ENCODE measurements at regions not wholly inside any gene's neighbourhood (a gene's known extent, or its start where the extent isn't known, plus 50 kb on each side); places are given as distances from the start of the nearest gene placed in this dataset.
A peak's percentile ranks its signal among the peaks of the same experiment; 100 is the strongest.

DNA sequence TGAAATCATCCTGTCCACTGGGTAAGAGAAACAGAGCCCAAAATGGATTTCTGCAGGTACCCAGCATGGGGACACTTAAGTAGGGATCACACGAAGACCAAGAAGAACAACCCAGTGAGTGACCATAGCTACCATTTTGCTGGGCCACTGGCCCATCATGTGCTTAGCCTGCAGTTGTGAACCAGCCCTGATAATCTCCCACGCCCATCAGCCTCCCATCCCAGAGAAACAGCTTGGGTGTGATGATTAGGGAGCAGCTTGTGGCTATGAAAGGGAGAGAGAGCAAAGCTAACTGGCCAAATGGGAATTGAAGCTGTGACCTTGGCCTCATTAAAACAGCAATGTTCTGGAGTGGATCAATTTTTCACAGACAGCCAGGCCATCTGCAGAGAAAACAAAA is 138.5 kb downstream of the SLC24A2 start:
- Mint-ChIP-seq H3K27ac (peak overlapping the region in 1 of 3 experiments; percentile 26; a peak in 2 of 7 replicates), H3K36me3 (ENCODE audit: insufficient read depth in 1 of 3, low read depth in 3 of 3) (no peaks in the 10 kb centered on the region), H3K27me3 (ENCODE audit: low read depth) (no peaks in the 10 kb centered on the region), H3K4me1 (no peaks in the 10 kb centered on the region), H3K9me3 (no peaks in the 10 kb centered on the region), H3K4me3 (no peak overlapping the region)
- H3K23ac ChIP-seq (ENCODE audit: insufficient read length, low read depth, low read length): no peak overlapping the region
- no peaks in the 10 kb centered on the region for H3K27me3 ChIP-seq (ENCODE audit: insufficient read depth, low read length)
- no peak overlapping the region for H3T11ph ChIP-seq (ENCODE audit: low read length)
- H2AK5ac ChIP-seq (ENCODE audit: insufficient read length, low read length): no peak overlapping the region
- no peaks in the 10 kb centered on the region for H3K4me1 ChIP-seq (ENCODE audit: insufficient read depth, low read length)
- H3K56ac ChIP-seq (ENCODE audit: insufficient read length, low read depth, low read length): no peak overlapping the region
- H4K91ac ChIP-seq (ENCODE audit: insufficient read length, low read depth, low read length): no peak overlapping the region
- DNase-seq: no peak
- no peak overlapping the region for H2BK5ac ChIP-seq (ENCODE audit: insufficient read length, low read length)
- TF ChIP-seq CTCF (conservative IDR thresholded peaks at IDR 0.05): no peak
- H2BK12ac ChIP-seq (ENCODE audit: insufficient read length, low read depth, low read length): no peak overlapping the region
- H3K9me3 ChIP-seq (ENCODE audit: control insufficient read depth, low read depth, low read length): no peaks in the 10 kb centered on the region
- peaks cover 3% of the 10 kb centered on the region for H4K20me1 ChIP-seq (ENCODE audit: control insufficient read depth, insufficient read depth, insufficient read length)
- no peak overlapping the region for H3K9ac ChIP-seq (ENCODE audit: extremely low read depth, insufficient read length, low read length)
- no peak overlapping the region for H2BK15ac ChIP-seq (ENCODE audit: low read depth, low read length)
- no peak overlapping the region for H3K4me2 ChIP-seq (ENCODE audit: insufficient read depth, insufficient read length, low read length)
- no peak overlapping the region for H3K14ac ChIP-seq (ENCODE audit: insufficient read depth, low read length)
- no peaks in the 10 kb centered on the region for H3K23me2 ChIP-seq (ENCODE audit: insufficient read length, low read depth, low read length, poor library complexity, severe bottlenecking)
- H2BK120ac ChIP-seq (ENCODE audit: low read depth, low read length, poor library complexity, severe bottlenecking): no peak overlapping the region
- H3K27ac ChIP-seq (ENCODE audit: insufficient read length, low read depth, low read length): no peak overlapping the region
- no peaks in the 10 kb centered on the region for H3K79me2 ChIP-seq (ENCODE audit: insufficient read depth, low read length)
- H2BK20ac ChIP-seq (ENCODE audit: low read depth, low read length, poor library complexity, severe bottlenecking): no peak overlapping the region
- H2AFZ ChIP-seq (ENCODE audit: low read length): no peak overlapping the region
- no peak overlapping the region for H3K18ac ChIP-seq (ENCODE audit: insufficient read length, low read depth, low read length)
- no peaks in the 10 kb centered on the region for H3K79me1 ChIP-seq (ENCODE audit: insufficient read depth, low read depth, low read length, poor library complexity, severe bottlenecking)
- H4K5ac ChIP-seq (ENCODE audit: insufficient read length, low read depth, low read length): no peak overlapping the region
- no peak overlapping the region for H3K4ac ChIP-seq (ENCODE audit: low read depth, low read length)
- WGBS (ENCODE audit: extremely low coverage, insufficient read length, low lambda C conversion rate): no CpG with 5 or more reads among the region's 2 CpGs
- no peak overlapping the region for H4K8ac ChIP-seq (replicated peaks; ENCODE audit: insufficient read length, low read depth, low read length)
